ENCODE measurements at regions not wholly inside any gene's neighbourhood (a gene's known extent, or its start where the extent isn't known, plus 50 kb on each side); places are given as distances from the start of the nearest gene placed in this dataset.

- peaks cover 7% of the 10 kb centered on the region for H3K4me1 ChIP-seq (ENCODE audit: insufficient read depth, low read length)
- H3K36me3 ChIP-seq (ENCODE audit: insufficient read depth, low read length) = no peaks in the 10 kb centered on the region
- no peak overlapping the region for H3K27ac ChIP-seq (ENCODE audit: low read depth, low read length)
- no peaks in the 10 kb centered on the region for H4K20me1 ChIP-seq (ENCODE audit: insufficient read depth, low read length)
- H3K4me2 ChIP-seq (ENCODE audit: low read length) = no peak overlapping the region
- H3K9me3 ChIP-seq (ENCODE audit: insufficient read depth, low read depth, low read length) = no peaks in the 10 kb centered on the region
- no peak overlapping the region for H3K9ac ChIP-seq (ENCODE audit: low read length)
- Mint-ChIP-seq H3K9me3 (ENCODE audit: unreplicated experiment) (peaks cover 2% of the 10 kb centered on the region), H3K27me3 (ENCODE audit: low read depth, unreplicated experiment) (no peaks in the 10 kb centered on the region), H3K27ac (ENCODE audit: unreplicated experiment) (no peak overlapping the region), H3K4me3 (ENCODE audit: unreplicated experiment) (no peak overlapping the region), H3K4me1 (ENCODE audit: low read depth, unreplicated experiment) (peaks cover 5% of the 10 kb centered on the region), H3K36me3 (ENCODE audit: low read depth, unreplicated experiment) (peaks cover 8% of the 10 kb centered on the region)
- FAIRE-seq (no peak), DNase-seq (ENCODE audit: low read depth) (no peak)
- no peak overlapping the region for H2AFZ ChIP-seq (ENCODE audit: low read depth, low read length)
- H3K4me3 ChIP-seq (ENCODE audit: insufficient read depth, low read depth, low read length) = no peak overlapping the region
- TF ChIP-seq EZH2 (IDR thresholded peaks at IDR 0.05; ENCODE audit: insufficient read depth, low read length) (no peak), CTCF (IDR thresholded peaks at IDR 0.05; ENCODE audit: insufficient read depth, low read depth, low read length) (no peak)
- H3K27me3 ChIP-seq (ENCODE audit: insufficient read depth, low read length) = no peaks in the 10 kb centered on the region
- H3K79me2 ChIP-seq (ENCODE audit: insufficient read depth, low read length) = peaks cover 19% of the 10 kb centered on the region
Measured at GRCh38 chr14:89566644-89567415, 149.8 kb upstream of the FOXN3 start.

- TF ChIP-seq EZH2 (IDR thresholded peaks at IDR 0.05; ENCODE audit: insufficient read depth, low read length) (no peak), CTCF (IDR thresholded peaks at IDR 0.05; ENCODE audit: insufficient read depth, low read depth, low read length) (no peak)
- H3K36me3 Mint-ChIP-seq (ENCODE audit: low read depth, unreplicated experiment) = peaks cover 12% of the 10 kb centered on the region
- Histone ChIP-seq H3K9me3 (ENCODE audit: insufficient read depth, low read depth, low read length) (no peaks in the 10 kb centered on the region), H3K4me2 (ENCODE audit: low read length) (no peak overlapping the region), H3K27ac (ENCODE audit: low read depth, low read length) (no peak overlapping the region), H3K79me2 (ENCODE audit: insufficient read depth, low read length) (peaks cover 19% of the 10 kb centered on the region), H3K4me1 (ENCODE audit: insufficient read depth, low read length) (peaks cover 7% of the 10 kb centered on the region), H3K9ac (ENCODE audit: low read length) (no peak overlapping the region), H4K20me1 (ENCODE audit: insufficient read depth, low read length) (no peaks in the 10 kb centered on the region), H3K36me3 (ENCODE audit: insufficient read depth, low read length) (no peaks in the 10 kb centered on the region), H3K27me3 (ENCODE audit: insufficient read depth, low read length) (no peaks in the 10 kb centered on the region), H3K4me3 (ENCODE audit: insufficient read depth, low read depth, low read length) (no peak overlapping the region), H2AFZ (ENCODE audit: low read depth, low read length) (no peak overlapping the region)
- H3K4me1 Mint-ChIP-seq (ENCODE audit: low read depth, unreplicated experiment) = peaks cover 5% of the 10 kb centered on the region
- peaks cover 2% of the 10 kb centered on the region for H3K9me3 Mint-ChIP-seq (ENCODE audit: unreplicated experiment)
- no peak for DNase-seq (ENCODE audit: low read depth)
- no peaks in the 10 kb centered on the region for H3K27me3 Mint-ChIP-seq (ENCODE audit: low read depth, unreplicated experiment)
- H3K27ac Mint-ChIP-seq (ENCODE audit: unreplicated experiment) = no peak overlapping the region
- H3K4me3 Mint-ChIP-seq (ENCODE audit: unreplicated experiment) = no peak overlapping the region
- FAIRE-seq = no peak
Measured at GRCh38 chr14:89566180-89566579, 149.1 kb upstream of the FOXN3 start.

GRCh38 chr14:89565607-89566006, 148.6 kb upstream of the FOXN3 start:
- Mint-ChIP-seq H3K36me3 (ENCODE audit: low read depth, unreplicated experiment) (peaks cover 14% of the 10 kb centered on the region), H3K4me3 (ENCODE audit: unreplicated experiment) (no peak overlapping the region), H3K27ac (ENCODE audit: unreplicated experiment) (no peak overlapping the region), H3K4me1 (ENCODE audit: low read depth, unreplicated experiment) (peaks cover 5% of the 10 kb centered on the region), H3K9me3 (ENCODE audit: unreplicated experiment) (peaks cover 2% of the 10 kb centered on the region), H3K27me3 (ENCODE audit: low read depth, unreplicated experiment) (no peaks in the 10 kb centered on the region)
- TF ChIP-seq CTCF (IDR thresholded peaks at IDR 0.05; ENCODE audit: insufficient read depth, low read depth, low read length) = no peak
- no peak for TF ChIP-seq EZH2 (IDR thresholded peaks at IDR 0.05; ENCODE audit: insufficient read depth, low read length)
- H3K36me3 ChIP-seq (ENCODE audit: insufficient read depth, low read length) = no peaks in the 10 kb centered on the region
- FAIRE-seq = no peak
- H3K27ac ChIP-seq (ENCODE audit: low read depth, low read length) = no peak overlapping the region
- H2AFZ ChIP-seq (ENCODE audit: low read depth, low read length) = no peak overlapping the region
- peaks cover 7% of the 10 kb centered on the region for H3K4me1 ChIP-seq (ENCODE audit: insufficient read depth, low read length)
- no peak for DNase-seq (ENCODE audit: low read depth)
- no peak overlapping the region for H3K9ac ChIP-seq (ENCODE audit: low read length)
- H3K4me3 ChIP-seq (ENCODE audit: insufficient read depth, low read depth, low read length) = no peak overlapping the region
- H3K27me3 ChIP-seq (ENCODE audit: insufficient read depth, low read length) = no peaks in the 10 kb centered on the region
- H3K9me3 ChIP-seq (ENCODE audit: insufficient read depth, low read depth, low read length) = no peaks in the 10 kb centered on the region
- no peaks in the 10 kb centered on the region for H4K20me1 ChIP-seq (ENCODE audit: insufficient read depth, low read length)
- H3K79me2 ChIP-seq (ENCODE audit: insufficient read depth, low read length) = peaks cover 19% of the 10 kb centered on the region
- H3K4me2 ChIP-seq (ENCODE audit: low read length) = no peak overlapping the region
